ENCODE measurements at regions not wholly inside any gene's neighbourhood (a gene's known extent, or its start where the extent isn't known, plus 50 kb on each side); places are given as distances from the start of the nearest gene placed in this dataset.
A peak's percentile ranks its signal among the peaks of the same experiment; 100 is the strongest.

DNA sequence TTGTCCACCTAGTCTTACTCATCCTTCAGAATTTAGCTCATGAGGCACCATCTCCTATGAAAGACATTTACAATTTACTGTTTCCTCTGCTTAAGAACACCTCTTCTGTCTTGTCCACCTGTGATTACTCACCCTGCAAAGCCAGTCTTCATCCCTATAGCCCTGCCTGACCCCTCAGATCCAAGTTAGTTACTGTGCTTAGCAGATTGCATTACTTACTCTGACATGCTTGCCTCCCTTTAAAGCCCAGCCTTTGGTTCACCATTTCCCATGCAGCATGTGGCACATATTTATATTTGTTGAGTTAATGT lies 60.9 kb upstream of the VCAM1 start:
- no peak overlapping the region for H3K14ac ChIP-seq (replicated peaks; ENCODE audit: low read depth, low read length)
- POLR2A ChIA-PET (ENCODE audit: unreplicated experiment): no interaction called here
- no peak overlapping the region for H2AK9ac ChIP-seq (replicated peaks; ENCODE audit: low read depth, low read length, poor library complexity)
- H3K4ac ChIP-seq (ENCODE audit: low read depth, low read length): no peak overlapping the region
- no peak overlapping the region for H3K9ac ChIP-seq (ENCODE audit: low read depth, low read length)
- no peak overlapping the region for H3K23ac ChIP-seq (ENCODE audit: low read depth, low read length)
- no peaks in the 10 kb centered on the region for H3K79me1 ChIP-seq (ENCODE audit: low read depth in 1 of 2, low read length in 2 of 2)
- H3K27ac ChIP-seq (ENCODE audit: insufficient read depth, low read length): no peak overlapping the region
- no peak for ATAC-seq (ENCODE audit: low read depth)
- H4K8ac ChIP-seq (ENCODE audit: low read depth in 2 of 2, low read length in 2 of 2): no peak overlapping the region
- no peak overlapping the region for H3K18ac ChIP-seq (ENCODE audit: low read depth, low read length)
- BruUV-seq (replicated peaks): no TSS peak
- peaks cover 4% of the 10 kb centered on the region; the same call in 1 of the 2 replicates for H3K4me1 ChIP-seq (ENCODE audit: control insufficient read depth, insufficient read depth, low read length)
- no peak overlapping the region for H3K4me3 ChIP-seq (ENCODE audit: insufficient read depth, low read depth, low read length)
- H4K5ac ChIP-seq (ENCODE audit: low read depth, low read length): no peak overlapping the region
- TF ChIP-seq POLR2A (IDR thresholded peaks at IDR 0.05; ENCODE audit: low read depth, low read length) (no peak), BHLHE40 (IDR thresholded peaks at IDR 0.05; ENCODE audit: low read depth, low read length) (no peak), RAD21 (IDR thresholded peaks at IDR 0.05; ENCODE audit: low read length) (no peak), CHD1 (IDR thresholded peaks at IDR 0.05; ENCODE audit: low read depth, low read length) (no peak), NFE2L2 (IDR thresholded peaks at IDR 0.05; ENCODE audit: low read depth, low read length) (no peak), CTCF (conservative IDR thresholded peaks at IDR 0.05; ENCODE audit: low read depth, low read length) (no peak), MXI1 (IDR thresholded peaks at IDR 0.05; ENCODE audit: borderline replicate concordance, low read depth, low read length) (no peak), MAZ (IDR thresholded peaks at IDR 0.05; ENCODE audit: borderline replicate concordance, low read depth, low read length) (no peak), MAFK (IDR thresholded peaks at IDR 0.05; ENCODE audit: low read depth, low read length) (no peak), SMC3 (IDR thresholded peaks at IDR 0.05; ENCODE audit: low read depth, low read length) (no peak), ELK1 (IDR thresholded peaks at IDR 0.05; ENCODE audit: borderline replicate concordance, low read depth, low read length) (no peak), RFX5 (IDR thresholded peaks at IDR 0.05; ENCODE audit: low read depth, low read length) (no peak), CEBPB (IDR thresholded peaks at IDR 0.05; ENCODE audit: low read depth, low read length) (no peak), RCOR1 (IDR thresholded peaks at IDR 0.05; ENCODE audit: insufficient replicate concordance, low read length) (no peak), FOS (IDR thresholded peaks at IDR 0.05; ENCODE audit: low read depth, low read length) (no peak)
- TF ChIP-seq, protein P1, sequence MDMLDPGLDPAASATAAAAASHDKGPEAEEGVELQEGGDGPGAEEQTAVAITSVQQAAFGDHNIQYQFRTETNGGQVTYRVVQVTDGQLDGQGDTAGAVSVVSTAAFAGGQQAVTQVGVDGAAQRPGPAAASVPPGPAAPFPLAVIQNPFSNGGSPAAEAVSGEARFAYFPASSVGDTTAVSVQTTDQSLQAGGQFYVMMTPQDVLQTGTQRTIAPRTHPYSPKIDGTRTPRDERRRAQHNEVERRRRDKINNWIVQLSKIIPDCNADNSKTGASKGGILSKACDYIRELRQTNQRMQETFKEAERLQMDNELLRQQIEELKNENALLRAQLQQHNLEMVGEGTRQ (IDR thresholded peaks at IDR 0.05; ENCODE audit: low read depth, low read length): no peak
- H2BK120ac ChIP-seq (ENCODE audit: low read depth, low read length): no peak overlapping the region
- H2BK15ac ChIP-seq (ENCODE audit: low read depth, low read length): 0 out of 3 replicates have a peak overlapping the region, but pooled peaks have one; percentile 35
- H3K4me2 ChIP-seq (ENCODE audit: low read depth, low read length): no peak overlapping the region
- no peak overlapping the region for H3K56ac ChIP-seq (ENCODE audit: extremely low read depth, insufficient read depth, low read length)
- no peak overlapping the region for H2AFZ ChIP-seq (replicated peaks; ENCODE audit: low read length, poor library complexity)
- intact Hi-C loops (cut with micrococcal nuclease): no loop called here
- no peaks in the 10 kb centered on the region for H3K36me3 ChIP-seq (ENCODE audit: control insufficient read depth, insufficient read depth, low read length)
- CTCF ChIA-PET: interaction anchor here (0.6 to 0.7 kb wide), 2 partner anchors 42 to 67 kb away, joined by 3 read pairs; no protein-coding TSS in a partner anchor
- dilution Hi-C loops (cut with HindIII; ENCODE audit: low sequenced_read_pairs, unreplicated experiment): no loop called here
- no peak overlapping the region for H2BK5ac ChIP-seq (ENCODE audit: low read depth, low read length, poor library complexity, severe bottlenecking)
- no peak overlapping the region for H2AK5ac ChIP-seq (ENCODE audit: low read depth, low read length)
- H3K9me1 ChIP-seq (ENCODE audit: insufficient read depth, low read length): no peaks in the 10 kb centered on the region
- no peak overlapping the region for H4K91ac ChIP-seq (ENCODE audit: insufficient read depth, low read depth, low read length)
- no peaks in the 10 kb centered on the region for H3K9me3 ChIP-seq (ENCODE audit: control insufficient read depth, insufficient read depth, low read length)
- no peaks in the 10 kb centered on the region for H3K27me3 ChIP-seq (ENCODE audit: control insufficient read depth, insufficient read depth, low read length)
- no peak overlapping the region for H2BK20ac ChIP-seq (ENCODE audit: low read depth, low read length)
- no peak for DNase-seq
- in situ Hi-C loops (cut with MboI; ENCODE audit: low sequenced_read_pairs): no loop called here
- no peaks in the 10 kb centered on the region for H4K20me1 ChIP-seq (ENCODE audit: insufficient read depth, low read length)
